Stomach (tissue), 4 donors: ENCODE measurements at regions not wholly inside any gene's neighbourhood (a gene's known extent, or its start where the extent isn't known, plus 50 kb on each side); places are given as distances from the start of the nearest gene placed in this dataset.

ENCODE experiments used
- CTCF ChIP-seq, 7 experiments: fragments of 450-650 bp in 4 of 7; fragments of 200-600 bp in 3 of 7; sonication (generic) in 3 of 7; IDR thresholded peaks; one replicate each; pipeline ENCODE4 v1.5.1; 2016 to 2019; ENCODE audit warnings: antibody characterized with exemption in 7 of 7, control low read depth in 2 of 7, mild to moderate bottlenecking in 1 of 7
- EP300 ChIP-seq: sonication (generic); formaldehyde crosslinking; IDR thresholded peaks from one replicate; pipeline ENCODE4 v1.6.1; 2017; ENCODE audit warnings: antibody characterized with exemption
- POLR2A ChIP-seq, 4 donors: fragments of 450-650 bp; IDR thresholded peaks; one replicate each; pipeline ENCODE4 v1.6.1; 2016; ENCODE audit warnings: antibody characterized with exemption in 4 of 4, control low read depth in 2 of 4, mild to moderate bottlenecking in 1 of 4, moderate library complexity in 1 of 4
- POLR2AphosphoS5 ChIP-seq, 3 donors: sonication (generic); formaldehyde crosslinking; IDR thresholded peaks; one replicate each; pipeline ENCODE4 v1.6.1; 2016; ENCODE audit warnings: antibody characterized with exemption in 3 of 3

- TF ChIP-seq POLR2A (IDR thresholded peaks at IDR 0.05), result no peak
- no peak for TF ChIP-seq CTCF (IDR thresholded peaks at IDR 0.05)
- no peak for TF ChIP-seq POLR2AphosphoS5 (IDR thresholded peaks at IDR 0.05)
- TF ChIP-seq EP300, result no peak
Measured at GRCh38 chr6:2462831-2463230, 217.4 kb upstream of the GMDS start.
